Karpas-422 (cell line): ENCODE measurements at regions not wholly inside any gene's neighbourhood (a gene's known extent, or its start where the extent isn't known, plus 50 kb on each side); places are given as distances from the start of the nearest gene placed in this dataset.

Experiments
- DNase-seq: peaks from one replicate; pipeline ENCODE4 v3.0.0-alpha.2; 2015
- H2AFZ ChIP-seq: fragments of 200-600 bp; sonication (generic); 2 replicates; pipeline ENCODE4 v1.6.1; 2014; ENCODE audit warnings: antibody characterized with exemption, low read length, mixed read lengths
- H3K27ac ChIP-seq: fragments of 200-600 bp; sonication (generic); 2 replicates; pipeline ENCODE4 v1.5.1; 2014; ENCODE audit warnings: mild to moderate bottlenecking, low read length, moderate library complexity
- H3K27me3 ChIP-seq: fragments of 200-600 bp; sonication (generic); 2 replicates; pipeline ENCODE4 v1.6.1; 2014; ENCODE audit warnings: low read length, mixed read lengths
- H3K36me3 ChIP-seq: fragments of 200-600 bp; sonication (generic); 2 replicates; pipeline ENCODE4 v1.6.1; 2014; ENCODE audit warnings: low read length, mixed read lengths; ENCODE audit not compliant: insufficient read depth
- H3K4me1 ChIP-seq: fragments of 200-600 bp; sonication (generic); 2 replicates; pipeline ENCODE4 v1.6.1; 2014; ENCODE audit warnings: mild to moderate bottlenecking, low read length, mixed read lengths
- H3K4me2 ChIP-seq: fragments of 200-600 bp; sonication (generic); 2 replicates; pipeline ENCODE4 v1.6.1; 2014; ENCODE audit warnings: low read length, low read depth, mild to moderate bottlenecking; ENCODE audit not compliant: poor library complexity, severe bottlenecking
- H3K4me3 ChIP-seq: fragments of 200-600 bp; sonication (generic); 2 replicates; pipeline ENCODE4 v1.5.1; 2014; ENCODE audit warnings: mild to moderate bottlenecking, antibody characterized with exemption, low read length, mixed read lengths
- H3K79me2 ChIP-seq: fragments of 200-600 bp; sonication (generic); 2 replicates; pipeline ENCODE4 v1.6.1; 2014; ENCODE audit warnings: mild to moderate bottlenecking, low read length, mixed read lengths
- H3K9ac ChIP-seq: fragments of 200-600 bp; sonication (generic); 2 replicates; pipeline ENCODE4 v1.6.0; 2014; ENCODE audit warnings: low read length
- H3K9me2 ChIP-seq: fragments of 200-600 bp; sonication (generic), shearing (Covaris generic); replicated peaks from 2 replicates; pipeline ENCODE4 v1.6.0; 2014; ENCODE audit warnings: mild to moderate bottlenecking, low read length, moderate library complexity; ENCODE audit not compliant: insufficient read depth
- H3K9me3 ChIP-seq: fragments of 300-700, 200-600 bp; sonication (generic); 2 replicates; pipeline ENCODE4 v1.6.1; 2014; ENCODE audit warnings: low read length, mixed read lengths
- H4K20me1 ChIP-seq: fragments of 200-600 bp; sonication (generic); 2 replicates; pipeline ENCODE4 v1.6.1; 2014; ENCODE audit warnings: mild to moderate bottlenecking, antibody characterized with exemption, low read length, low read depth; ENCODE audit not compliant: insufficient read depth

DNA sequence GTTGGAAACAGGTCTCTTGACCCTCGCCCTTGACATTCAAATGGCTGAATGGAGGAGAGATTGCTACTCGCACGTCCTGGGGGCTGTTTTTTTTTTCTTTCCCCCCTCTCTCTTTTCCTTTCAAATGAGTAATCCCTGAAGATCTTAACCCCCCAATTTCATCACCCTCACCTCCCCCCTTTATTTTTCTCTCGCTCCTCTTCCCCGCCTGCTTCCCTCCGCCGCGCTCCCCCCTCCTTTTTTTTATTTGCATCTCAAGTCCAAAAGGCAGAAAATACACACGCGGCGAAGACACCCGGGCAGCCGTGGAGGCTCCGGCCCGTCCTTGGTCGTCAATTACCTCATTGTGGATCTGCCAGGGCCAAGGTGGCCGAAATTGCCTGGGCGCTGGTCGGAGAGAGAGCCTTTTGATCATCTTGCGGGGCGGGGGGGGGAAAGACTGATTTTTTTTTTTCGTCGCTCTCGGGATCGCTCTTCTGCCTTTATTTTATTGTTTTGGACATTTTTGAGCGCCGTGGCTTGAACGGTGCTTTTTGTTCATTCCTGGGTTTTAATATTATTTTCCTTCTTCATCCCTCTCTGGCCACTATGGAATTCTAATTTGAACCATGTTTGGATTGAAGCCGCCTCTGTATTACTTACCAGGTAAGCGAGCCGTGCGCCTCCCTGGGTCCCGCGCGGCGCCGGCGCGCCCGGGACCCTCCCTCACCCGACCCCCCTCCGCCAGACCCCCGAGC lies 57.2 kb upstream of the GSE1 start:
- DNase-seq = peak; percentile 55
- Histone ChIP-seq H4K20me1 (peaks cover 5% of the 10 kb centered on the region; the same call in 1 of the 2 replicates), H3K79me2 (no peaks in the 10 kb centered on the region), H3K9me2 (no peaks in the 10 kb centered on the region), H3K9me3 (no peaks in the 10 kb centered on the region), H3K9ac (peak overlapping the region; percentile 54), H3K36me3 (no peaks in the 10 kb centered on the region), H3K4me2 (peak overlapping the region; percentile 92), H3K4me1 (peaks cover 46% of the 10 kb centered on the region), H3K27ac (no peak overlapping the region), H2AFZ (0 out of 2 replicates have a peak overlapping the region, but pooled peaks have one; percentile 14), H3K4me3 (peak overlapping the region; percentile 68), H3K27me3 (peaks cover 6% of the 10 kb centered on the region; the same call in 1 of the 2 replicates)

DNA sequence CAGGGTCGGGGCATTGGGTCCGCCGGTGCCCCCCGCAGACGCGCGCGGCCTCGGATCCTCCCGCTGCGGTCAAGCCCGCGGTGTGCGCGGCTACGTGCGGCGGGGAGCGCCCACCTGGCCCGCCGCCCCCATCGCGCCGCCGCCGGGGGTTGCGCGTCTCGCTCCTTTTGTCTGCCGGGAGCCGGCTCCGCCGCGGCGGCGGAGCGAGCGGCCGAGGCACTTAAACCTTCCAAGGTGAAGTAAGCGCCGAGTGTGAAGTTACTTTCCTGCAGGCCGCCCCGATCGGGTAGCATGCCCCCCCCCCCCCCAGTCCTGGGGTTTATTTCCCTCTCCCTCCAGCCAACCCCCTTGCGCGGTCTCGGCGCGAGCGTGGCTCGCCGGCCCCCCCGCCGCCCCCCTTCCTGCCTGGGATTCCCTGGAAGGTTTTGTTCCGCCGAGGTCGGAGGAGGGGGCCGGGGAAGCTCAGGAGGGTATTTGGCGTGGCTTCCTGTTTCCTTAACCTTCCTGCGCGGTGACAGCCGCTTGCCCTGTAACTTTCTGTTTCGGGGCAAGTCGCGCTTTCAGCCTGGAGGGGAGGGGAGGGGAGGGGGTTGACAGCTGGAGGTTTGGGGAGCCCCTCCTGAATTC lies 56.6 kb upstream of the GSE1 start:
- Histone ChIP-seq H3K27me3 (peaks cover 6% of the 10 kb centered on the region; the same call in 1 of the 2 replicates), H3K9me3 (no peaks in the 10 kb centered on the region), H3K4me1 (peaks cover 46% of the 10 kb centered on the region), H3K9ac (peak overlapping the region; percentile 54), H3K27ac (no peak overlapping the region), H3K4me2 (peak overlapping the region; percentile 92), H3K79me2 (no peaks in the 10 kb centered on the region), H3K4me3 (peak overlapping the region; percentile 68), H3K36me3 (no peaks in the 10 kb centered on the region), H2AFZ (0 out of 2 replicates have a peak overlapping the region, but pooled peaks have one; percentile 14), H4K20me1 (peaks cover 9% of the 10 kb centered on the region; the same call in 1 of the 2 replicates), H3K9me2 (no peaks in the 10 kb centered on the region)
- no peak for DNase-seq

DNA sequence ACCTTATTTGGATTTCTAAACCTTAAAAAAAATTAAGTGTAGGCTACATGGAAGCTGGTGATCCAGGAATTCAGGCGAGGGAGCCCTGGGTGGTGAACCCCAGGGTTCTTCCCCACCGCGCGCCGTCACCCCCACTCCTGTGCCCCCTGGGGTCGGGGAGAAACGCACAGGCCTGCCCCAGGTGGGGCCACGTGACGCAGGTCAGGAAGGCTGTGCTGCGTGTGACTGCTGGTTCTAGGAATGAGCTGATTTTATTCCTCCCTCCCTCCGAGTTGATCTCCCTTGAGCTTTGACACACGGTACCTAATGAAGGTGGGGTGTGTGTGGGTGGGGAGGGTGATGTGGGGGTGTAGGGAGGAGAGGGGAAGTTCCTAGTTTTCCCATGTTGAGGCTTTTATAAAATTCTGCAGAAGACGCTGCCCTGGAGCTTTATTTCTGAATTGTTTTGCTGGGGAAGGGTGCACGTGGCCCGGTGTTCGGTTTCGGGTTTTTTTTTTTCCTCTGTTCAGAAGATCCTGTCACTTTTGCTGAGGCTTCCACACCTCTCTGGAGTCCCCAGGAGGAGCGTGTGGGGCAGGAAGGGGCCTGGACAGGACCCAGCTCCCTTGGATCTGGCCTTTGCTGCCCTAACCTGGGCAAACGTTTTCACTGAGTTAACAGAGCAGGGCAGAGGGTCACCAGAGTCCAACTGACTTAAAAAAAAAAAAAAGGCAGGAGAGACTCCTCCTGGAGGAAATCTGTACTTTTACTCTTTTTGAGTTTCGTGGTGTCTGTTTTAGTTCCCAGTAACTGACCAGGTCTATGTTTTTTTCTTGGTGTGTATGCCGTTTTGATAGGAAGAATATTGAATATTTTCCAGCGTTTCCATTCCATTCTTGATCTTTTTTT lies 55.8 kb upstream of the GSE1 start:
- Histone ChIP-seq H3K9me2 (no peaks in the 10 kb centered on the region), H3K4me1 (peaks cover 46% of the 10 kb centered on the region), H3K36me3 (no peaks in the 10 kb centered on the region), H2AFZ (no peak overlapping the region), H3K79me2 (no peaks in the 10 kb centered on the region), H4K20me1 (peaks cover 9% of the 10 kb centered on the region; the same call in 1 of the 2 replicates), H3K9me3 (no peaks in the 10 kb centered on the region), H3K4me2 (peak overlapping the region; percentile 92), H3K27ac (no peak overlapping the region), H3K4me3 (peak overlapping the region; percentile 68; the same call in 1 of the 2 replicates), H3K27me3 (peaks cover 6% of the 10 kb centered on the region; the same call in 1 of the 2 replicates), H3K9ac (peak overlapping the region; percentile 54; the same call in 1 of the 2 replicates)
- no peak for DNase-seq

DNA sequence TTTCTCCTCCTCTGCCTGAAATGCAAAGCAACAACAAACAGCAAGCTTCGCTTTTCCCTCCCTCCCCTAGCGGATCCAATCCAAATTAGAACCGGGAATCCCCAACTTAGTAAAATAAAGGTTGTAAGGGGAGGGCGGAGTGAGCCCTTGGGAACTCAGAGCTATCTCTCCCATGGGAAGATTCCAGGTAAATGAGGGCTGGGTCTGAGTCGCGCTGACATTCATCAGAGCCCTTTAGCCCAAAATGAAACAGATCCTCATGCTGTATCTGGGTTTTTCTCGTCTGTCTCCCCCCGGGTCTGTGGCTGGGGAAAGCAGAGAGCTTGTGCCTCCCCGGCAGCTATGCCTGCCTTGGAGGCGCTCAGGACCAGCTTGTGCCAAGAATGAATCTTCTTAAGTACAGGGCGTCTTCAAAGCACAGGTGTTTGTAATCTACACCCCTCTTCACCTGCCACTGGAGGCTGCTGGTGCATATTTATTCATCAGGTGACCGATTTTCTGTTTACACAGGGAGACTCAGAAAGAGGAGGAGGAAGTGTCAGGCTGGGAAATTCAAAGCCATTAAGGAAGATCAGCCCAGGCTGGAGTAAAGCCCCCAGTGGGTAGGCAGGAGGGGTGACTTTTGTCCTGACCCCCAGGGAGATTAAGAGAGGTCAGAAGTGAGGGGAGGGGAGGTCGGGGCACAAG lies 55.0 kb upstream of the GSE1 start:
- Histone ChIP-seq H4K20me1 (peaks cover 9% of the 10 kb centered on the region; the same call in 1 of the 2 replicates), H3K4me1 (peaks cover 46% of the 10 kb centered on the region), H3K36me3 (no peaks in the 10 kb centered on the region), H3K27me3 (peaks cover 6% of the 10 kb centered on the region; the same call in 1 of the 2 replicates), H3K9me2 (no peaks in the 10 kb centered on the region), H3K27ac (no peak overlapping the region), H3K4me3 (no peak overlapping the region), H3K4me2 (no peak overlapping the region), H2AFZ (no peak overlapping the region), H3K9ac (no peak overlapping the region), H3K79me2 (no peaks in the 10 kb centered on the region), H3K9me3 (no peaks in the 10 kb centered on the region)
- no peak for DNase-seq

DNA sequence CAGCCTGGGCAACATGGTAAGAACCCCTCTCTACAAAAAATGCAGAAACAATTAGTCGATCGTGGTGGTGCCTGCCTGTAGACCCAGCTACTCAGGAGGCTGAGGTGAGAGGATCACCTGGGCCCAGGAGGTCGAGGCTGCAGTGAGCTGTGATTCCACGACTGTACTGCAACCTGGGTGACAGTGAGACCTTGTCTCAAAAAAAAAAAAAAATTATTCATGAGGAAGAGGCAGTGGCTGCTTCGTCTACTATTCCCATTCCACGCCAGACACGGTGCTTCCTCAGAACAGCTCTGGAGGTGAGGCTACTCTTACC lies 52.2 kb upstream of the GSE1 start:
- Histone ChIP-seq H3K4me3 (no peak overlapping the region), H3K79me2 (no peaks in the 10 kb centered on the region), H4K20me1 (peaks cover 9% of the 10 kb centered on the region; the same call in 1 of the 2 replicates), H3K27ac (no peak overlapping the region), H3K4me1 (peaks cover 21% of the 10 kb centered on the region), H2AFZ (no peak overlapping the region), H3K27me3 (peaks cover 5% of the 10 kb centered on the region; the same call in 1 of the 2 replicates), H3K4me2 (no peak overlapping the region), H3K9me2 (no peaks in the 10 kb centered on the region), H3K9ac (no peak overlapping the region), H3K9me3 (no peaks in the 10 kb centered on the region), H3K36me3 (no peaks in the 10 kb centered on the region)
- DNase-seq = no peak

DNA sequence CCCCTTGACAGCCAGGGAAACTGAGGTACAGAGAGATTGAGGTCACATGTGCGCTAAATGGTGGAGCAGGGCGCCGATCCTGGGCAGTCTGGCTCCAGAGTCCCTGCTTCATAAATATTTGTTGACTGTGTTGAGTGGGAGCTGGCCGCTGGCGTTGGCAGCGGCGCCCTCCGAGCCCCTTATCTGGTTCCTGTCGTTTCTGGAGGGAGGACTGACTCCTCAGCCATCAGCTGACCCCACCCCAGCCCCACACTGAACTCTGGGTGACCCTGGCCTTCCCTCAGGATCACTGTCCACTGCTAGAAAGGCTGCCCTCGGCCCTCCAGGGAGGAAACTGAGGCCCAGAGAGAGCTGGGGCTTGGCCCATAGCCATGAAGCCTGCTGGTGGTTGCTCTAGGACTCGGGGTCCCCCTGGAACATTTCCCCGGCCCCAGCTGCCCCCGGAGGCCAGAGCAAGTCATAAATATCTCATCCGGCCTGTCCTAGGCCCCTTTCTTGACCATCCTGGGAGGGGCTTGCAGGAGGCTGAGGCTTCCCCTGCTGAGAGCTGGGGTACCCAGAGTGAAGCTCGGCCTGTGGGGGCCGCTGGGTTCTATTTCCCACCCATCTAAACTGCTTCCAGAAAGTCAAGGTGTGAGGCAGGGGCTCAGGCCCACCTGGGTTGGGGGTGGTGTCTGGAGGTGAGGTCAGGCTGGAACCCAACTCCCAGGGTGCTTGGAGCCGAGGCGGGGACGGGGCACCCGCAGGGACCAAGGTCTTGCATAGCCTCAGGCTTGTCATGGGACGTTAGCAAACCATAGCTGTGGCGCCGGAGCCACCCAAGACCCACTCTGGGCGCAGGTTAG lies 51.7 kb upstream of the GSE1 start:
- H3K9me3 ChIP-seq = no peaks in the 10 kb centered on the region
- no peak overlapping the region for H3K27ac ChIP-seq
- H2AFZ ChIP-seq = no peak overlapping the region
- H3K79me2 ChIP-seq = no peaks in the 10 kb centered on the region
- H3K9ac ChIP-seq = no peak overlapping the region
- peaks cover 16% of the 10 kb centered on the region for H3K4me1 ChIP-seq
- H3K4me2 ChIP-seq = no peak overlapping the region
- peaks cover 9% of the 10 kb centered on the region; the same call in 1 of the 2 replicates for H4K20me1 ChIP-seq
- peaks cover 3% of the 10 kb centered on the region; the same call in 1 of the 2 replicates for H3K27me3 ChIP-seq
- H3K36me3 ChIP-seq = no peaks in the 10 kb centered on the region
- DNase-seq = no peak
- no peak overlapping the region for H3K4me3 ChIP-seq
- H3K9me2 ChIP-seq = no peaks in the 10 kb centered on the region

DNA sequence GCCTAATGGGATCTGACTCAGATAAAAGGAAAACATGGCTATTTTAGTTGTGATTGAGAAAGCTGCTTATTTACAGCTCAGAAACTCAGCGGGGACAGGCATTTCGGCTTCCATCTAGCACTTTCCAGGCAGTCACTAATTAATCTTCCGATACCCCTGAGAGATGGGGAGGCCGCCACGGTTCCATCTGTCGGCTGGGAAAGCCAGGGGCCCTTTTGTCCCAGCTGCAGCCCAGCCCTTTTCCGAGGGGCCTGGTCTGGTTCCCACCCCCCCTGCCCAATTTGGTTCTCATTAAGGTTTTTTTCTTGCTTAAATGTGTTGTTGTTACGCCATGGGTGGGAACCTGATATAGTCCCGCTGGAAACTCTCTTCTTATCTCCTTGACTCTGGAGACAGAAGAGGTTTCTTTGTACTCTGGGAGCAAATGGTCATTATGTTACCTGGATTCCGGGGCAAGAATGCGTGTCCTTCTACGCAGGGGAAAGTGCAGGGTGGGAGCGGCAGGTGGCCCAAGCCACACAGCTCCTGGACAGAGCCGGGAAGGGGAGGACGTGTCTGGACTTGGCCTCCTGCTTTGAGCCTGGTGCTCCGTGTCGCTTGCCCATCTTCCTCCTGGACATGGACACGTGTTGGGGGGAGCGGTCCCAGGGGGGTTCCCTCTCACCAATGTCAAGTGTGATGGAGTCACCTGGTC lies 50.9 kb upstream of the GSE1 start:
- no peak overlapping the region for H3K4me2 ChIP-seq
- H3K9me3 ChIP-seq = no peaks in the 10 kb centered on the region
- DNase-seq = no peak
- no peaks in the 10 kb centered on the region; the same call in 1 of the 2 replicates for H3K27me3 ChIP-seq
- H3K79me2 ChIP-seq = no peaks in the 10 kb centered on the region
- no peaks in the 10 kb centered on the region for H3K9me2 ChIP-seq
- H3K27ac ChIP-seq = no peak overlapping the region
- H3K4me3 ChIP-seq = no peak overlapping the region
- no peaks in the 10 kb centered on the region for H3K36me3 ChIP-seq
- no peak overlapping the region for H3K9ac ChIP-seq
- H4K20me1 ChIP-seq = peaks cover 4% of the 10 kb centered on the region; the same call in 1 of the 2 replicates
- H2AFZ ChIP-seq = no peak overlapping the region
- H3K4me1 ChIP-seq = peaks cover 8% of the 10 kb centered on the region
